ENCODE measurements at regions not wholly inside any gene's neighbourhood (a gene's known extent, or its start where the extent isn't known, plus 50 kb on each side); places are given as distances from the start of the nearest gene placed in this dataset.

DNA sequence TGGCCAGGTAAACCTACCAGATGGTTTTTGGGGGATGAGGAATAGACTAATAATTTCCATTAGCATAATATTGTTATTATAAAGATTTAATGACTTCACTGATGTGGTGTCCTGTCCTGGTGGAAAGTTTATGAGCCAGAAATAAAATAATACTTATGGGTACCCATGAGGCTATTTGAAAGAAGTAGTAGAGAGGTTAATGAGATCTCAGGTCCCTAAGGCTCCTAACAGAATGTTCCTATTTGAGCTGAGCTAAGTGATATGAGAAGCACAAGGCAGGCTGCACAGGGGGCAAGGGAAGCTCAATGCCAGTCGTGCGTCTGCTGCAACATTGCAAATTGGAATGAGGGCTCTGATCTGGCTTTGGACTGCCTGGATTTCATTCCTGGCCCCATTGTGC lies 174.1 kb downstream of the BMP2 start:
- no peak overlapping the region for H3K27ac ChIP-seq (ENCODE audit: extremely low read depth, low read depth, low read length)
- ChIA-PET CTCF (interaction anchor here (0.5 to 0.6 kb wide), 2 partner anchors 150 to 176 kb away, joined by 3 read pairs; no protein-coding TSS in a partner anchor), POLR2A (no interaction called here)
- H3K9me3 ChIP-seq (ENCODE audit: control insufficient read depth, insufficient read depth, low read depth, low read length): no peaks in the 10 kb centered on the region
- no peaks in the 10 kb centered on the region for H3K36me3 ChIP-seq (ENCODE audit: control insufficient read depth in 2 of 2, insufficient read depth in 1 of 2, low read length in 2 of 2)
- H3K4me3 ChIP-seq (ENCODE audit: low read depth, low read length): no peak overlapping the region
- TF ChIP-seq ZNF19 (tag by site-specific recombination; IDR thresholded peaks at IDR 0.05; ENCODE audit: low read depth) (no peak), ZBTB17 (tag by site-specific recombination; IDR thresholded peaks at IDR 0.05) (no peak), KLF9 (tag by site-specific recombination; IDR thresholded peaks at IDR 0.05; ENCODE audit: low read depth) (no peak), GLIS2 (tag by site-specific recombination; IDR thresholded peaks at IDR 0.05) (no peak), ZNF184 (tag by site-specific recombination; IDR thresholded peaks at IDR 0.05) (no peak), TRIM28 (IDR thresholded peaks at IDR 0.05; ENCODE audit: borderline replicate concordance, low read length) (no peak), GFI1B (tag by site-specific recombination; IDR thresholded peaks at IDR 0.05) (no peak)
- H3K4me1 ChIP-seq (ENCODE audit: control insufficient read depth, insufficient read depth, low read length): no peaks in the 10 kb centered on the region

DNA sequence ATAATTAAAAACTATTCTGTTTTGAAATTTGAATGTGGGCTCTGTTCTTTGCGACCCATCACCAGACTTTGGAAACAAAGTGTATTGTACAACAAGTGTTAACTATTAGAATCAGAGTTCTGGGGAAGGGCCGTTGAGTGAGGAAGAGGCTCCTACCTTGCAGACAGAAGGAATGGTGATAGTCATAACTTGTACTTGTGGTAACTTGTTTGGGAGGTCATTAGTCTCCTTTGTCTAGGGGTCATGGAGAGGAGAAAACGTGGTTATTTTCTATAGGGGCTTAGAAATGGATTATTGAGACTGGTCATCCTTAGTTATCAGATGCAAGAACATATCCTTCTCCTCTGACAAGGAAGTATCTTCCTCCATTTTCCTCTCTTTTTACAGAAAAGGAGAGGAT lies 174.8 kb downstream of the BMP2 start:
- H3K4me1 ChIP-seq (ENCODE audit: control insufficient read depth, insufficient read depth, low read length): no peaks in the 10 kb centered on the region
- ChIA-PET CTCF (no interaction called here), POLR2A (no interaction called here)
- H3K36me3 ChIP-seq (ENCODE audit: control insufficient read depth in 2 of 2, insufficient read depth in 1 of 2, low read length in 2 of 2): no peaks in the 10 kb centered on the region
- no peaks in the 10 kb centered on the region for H3K9me3 ChIP-seq (ENCODE audit: control insufficient read depth, insufficient read depth, low read depth, low read length)
- no peak for TF ChIP-seq ZBTB7A (tag by site-specific recombination; IDR thresholded peaks at IDR 0.05; ENCODE audit: low read depth)
- TF ChIP-seq ZSCAN30 (tag by site-specific recombination; IDR thresholded peaks at IDR 0.05): no peak
- no peak for TF ChIP-seq ZBTB48 (tag by site-specific recombination; IDR thresholded peaks at IDR 0.05)
- TF ChIP-seq ZNF768 (tag by site-specific recombination; IDR thresholded peaks at IDR 0.05): no peak
- no peak for TF ChIP-seq ZSCAN16 (tag by site-specific recombination; IDR thresholded peaks at IDR 0.05)
- no peak for TF ChIP-seq ZNF2 (tag by site-specific recombination; IDR thresholded peaks at IDR 0.05)
- no peak for TF ChIP-seq KLF9 (tag by site-specific recombination; IDR thresholded peaks at IDR 0.05; ENCODE audit: low read depth)
- no peak for TF ChIP-seq ZNF510 (tag by site-specific recombination; IDR thresholded peaks at IDR 0.05; ENCODE audit: insufficient replicate concordance)
- no peak for TF ChIP-seq ZNF837 (tag by site-specific recombination; IDR thresholded peaks at IDR 0.05)
- TF ChIP-seq, protein P1, sequence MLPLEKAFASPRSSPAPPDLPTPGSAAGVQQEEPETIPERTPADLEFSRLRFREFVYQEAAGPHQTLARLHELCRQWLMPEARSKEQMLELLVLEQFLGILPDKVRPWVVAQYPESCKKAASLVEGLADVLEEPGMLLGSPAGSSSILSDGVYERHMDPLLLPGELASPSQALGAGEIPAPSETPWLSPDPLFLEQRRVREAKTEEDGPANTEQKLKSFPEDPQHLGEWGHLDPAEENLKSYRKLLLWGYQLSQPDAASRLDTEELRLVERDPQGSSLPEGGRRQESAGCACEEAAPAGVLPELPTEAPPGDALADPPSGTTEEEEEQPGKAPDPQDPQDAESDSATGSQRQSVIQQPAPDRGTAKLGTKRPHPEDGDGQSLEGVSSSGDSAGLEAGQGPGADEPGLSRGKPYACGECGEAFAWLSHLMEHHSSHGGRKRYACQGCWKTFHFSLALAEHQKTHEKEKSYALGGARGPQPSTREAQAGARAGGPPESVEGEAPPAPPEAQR (tag by site-specific recombination; IDR thresholded peaks at IDR 0.05): no peak
- no peak for TF ChIP-seq GFI1B (tag by site-specific recombination; IDR thresholded peaks at IDR 0.05)
- no peak for TF ChIP-seq ZNF658 (tag by site-specific recombination; IDR thresholded peaks at IDR 0.05)
- TF ChIP-seq, protein P2, sequence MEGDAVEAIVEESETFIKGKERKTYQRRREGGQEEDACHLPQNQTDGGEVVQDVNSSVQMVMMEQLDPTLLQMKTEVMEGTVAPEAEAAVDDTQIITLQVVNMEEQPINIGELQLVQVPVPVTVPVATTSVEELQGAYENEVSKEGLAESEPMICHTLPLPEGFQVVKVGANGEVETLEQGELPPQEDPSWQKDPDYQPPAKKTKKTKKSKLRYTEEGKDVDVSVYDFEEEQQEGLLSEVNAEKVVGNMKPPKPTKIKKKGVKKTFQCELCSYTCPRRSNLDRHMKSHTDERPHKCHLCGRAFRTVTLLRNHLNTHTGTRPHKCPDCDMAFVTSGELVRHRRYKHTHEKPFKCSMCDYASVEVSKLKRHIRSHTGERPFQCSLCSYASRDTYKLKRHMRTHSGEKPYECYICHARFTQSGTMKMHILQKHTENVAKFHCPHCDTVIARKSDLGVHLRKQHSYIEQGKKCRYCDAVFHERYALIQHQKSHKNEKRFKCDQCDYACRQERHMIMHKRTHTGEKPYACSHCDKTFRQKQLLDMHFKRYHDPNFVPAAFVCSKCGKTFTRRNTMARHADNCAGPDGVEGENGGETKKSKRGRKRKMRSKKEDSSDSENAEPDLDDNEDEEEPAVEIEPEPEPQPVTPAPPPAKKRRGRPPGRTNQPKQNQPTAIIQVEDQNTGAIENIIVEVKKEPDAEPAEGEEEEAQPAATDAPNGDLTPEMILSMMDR (tag by site-specific recombination; IDR thresholded peaks at IDR 0.05): no peak
- TF ChIP-seq GLIS1 (tag by site-specific recombination; IDR thresholded peaks at IDR 0.05): no peak
- no peak for TF ChIP-seq ZNF19 (tag by site-specific recombination; IDR thresholded peaks at IDR 0.05; ENCODE audit: low read depth)
- no peak for TF ChIP-seq ZNF133 (tag by site-specific recombination; IDR thresholded peaks at IDR 0.05)
- TF ChIP-seq ZNF624 (tag by site-specific recombination; IDR thresholded peaks at IDR 0.05): no peak
- no peak overlapping the region for H3K27ac ChIP-seq (ENCODE audit: extremely low read depth, low read depth, low read length)
- H3K4me3 ChIP-seq (ENCODE audit: low read depth, low read length): no peak overlapping the region

DNA sequence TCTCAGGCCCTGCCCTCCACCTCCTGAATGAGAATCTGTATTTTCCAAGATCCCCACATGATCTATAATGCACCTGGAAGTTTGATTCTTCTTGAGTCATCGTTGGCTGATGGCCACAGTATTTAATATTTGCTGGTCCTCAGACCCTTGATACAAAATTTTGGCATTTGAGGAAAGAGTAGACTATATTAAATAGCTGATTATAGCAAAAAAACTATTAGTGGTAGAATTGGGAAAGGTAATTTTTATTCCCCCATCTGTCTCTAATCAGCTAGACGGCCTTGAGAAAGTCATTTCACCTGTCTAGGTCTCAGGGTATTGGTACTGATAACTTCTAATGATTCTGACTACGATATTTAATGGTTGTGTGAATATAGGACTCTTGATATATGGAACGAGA lies 176.8 kb downstream of the BMP2 start:
- ChIA-PET POLR2A (no interaction called here), CTCF (interaction anchor here (0.6 to 1.0 kb wide), 4 partner anchors 115 to 354 kb away, joined by 3 to 5 read pairs (median 4); no protein-coding TSS in a partner anchor)
- no peak overlapping the region for H3K27ac ChIP-seq (ENCODE audit: extremely low read depth, low read depth, low read length)
- no peak overlapping the region for H3K4me3 ChIP-seq (ENCODE audit: low read depth, low read length)
- H3K36me3 ChIP-seq (ENCODE audit: control insufficient read depth in 2 of 2, insufficient read depth in 1 of 2, low read length in 2 of 2): no peaks in the 10 kb centered on the region
- TF ChIP-seq ZNF404 (tag by site-specific recombination; IDR thresholded peaks at IDR 0.05) (no peak), ZNF785 (tag by site-specific recombination; IDR thresholded peaks at IDR 0.05) (no peak), ZNF624 (tag by site-specific recombination; IDR thresholded peaks at IDR 0.05) (no peak), ZNF292 (tag by site-specific recombination; IDR thresholded peaks at IDR 0.05; ENCODE audit: borderline replicate concordance, low read depth) (no peak), IKZF3 (tag by site-specific recombination; IDR thresholded peaks at IDR 0.05) (no peak)
- no peaks in the 10 kb centered on the region for H3K9me3 ChIP-seq (ENCODE audit: control insufficient read depth, insufficient read depth, low read depth, low read length)
- H3K4me1 ChIP-seq (ENCODE audit: control insufficient read depth, insufficient read depth, low read length): no peaks in the 10 kb centered on the region
